NCI-H2227 (cell line): ENCODE measurements at regions not wholly inside any gene's neighbourhood (a gene's known extent, or its start where the extent isn't known, plus 50 kb on each side); places are given as distances from the start of the nearest gene placed in this dataset.

Experiments used
- DNase-seq: peaks from one replicate; lab custom pipeline; 2025; ENCODE audit not compliant: unreplicated experiment; lab: John Stamatoyannopoulos, UW

- peak; percentile 8 for DNase-seq
These were observed 254.5 kb downstream of the SLITRK6 start for GRCh38 chr13:85544756-85545155.

- DNase-seq = no peak
These were observed 256.1 kb downstream of the SLITRK6 start for GRCh38 chr13:85543144-85543543.

- no peak for DNase-seq
These were observed 257.7 kb downstream of the SLITRK6 start for GRCh38 chr13:85541476-85541875.

GRCh38 chr13:85538957-85539356, 260.3 kb downstream of the SLITRK6 start:
- DNase-seq = peak; percentile 51

GRCh38 chr13:85537601-85538000, 261.6 kb downstream of the SLITRK6 start:
- no peak for DNase-seq

- DNase-seq = peak; percentile 21
These were observed 262.5 kb downstream of the SLITRK6 start for GRCh38 chr13:85536706-85537105.

GRCh38 chr13:85535316-85536084, 263.7 kb downstream of the SLITRK6 start:
- peak; percentile 48 for DNase-seq

- no peak for DNase-seq
These were observed 265.3 kb downstream of the SLITRK6 start for GRCh38 chr13:85533911-85534310.

GRCh38 chr13:85529218-85529594, 270.0 kb downstream of the SLITRK6 start:
- DNase-seq = no peak

GRCh38 chr13:85528491-85529217, 270.6 kb downstream of the SLITRK6 start:
- DNase-seq = no peak

GRCh38 chr13:85527316-85527715, 271.9 kb downstream of the SLITRK6 start:
- DNase-seq = peak; percentile 28

GRCh38 chr13:85525411-85525810, 273.8 kb downstream of the SLITRK6 start:
- DNase-seq = peak; percentile 15

GRCh38 chr13:85521657-85522056, 277.6 kb downstream of the SLITRK6 start:
- peak; percentile 33 for DNase-seq

- DNase-seq = no peak
These were observed 278.8 kb downstream of the SLITRK6 start for GRCh38 chr13:85520445-85520844.

GRCh38 chr13:85519363-85519762, 279.9 kb downstream of the SLITRK6 start:
- DNase-seq = no peak

- DNase-seq = no peak
These were observed 286.8 kb downstream of the SLITRK6 start for GRCh38 chr13:85512421-85512820.

GRCh38 chr13:85509512-85509911, 289.7 kb downstream of the SLITRK6 start:
- no peak for DNase-seq

- no peak for DNase-seq
These were observed 290.4 kb downstream of the SLITRK6 start for GRCh38 chr13:85508683-85509329.

GRCh38 chr13:85503797-85504196, 295.4 kb downstream of the SLITRK6 start:
- no peak for DNase-seq

- no peak for DNase-seq
These were observed 297.6 kb downstream of the SLITRK6 start for GRCh38 chr13:85501616-85502015.

- DNase-seq = no peak
These were observed 298.4 kb downstream of the SLITRK6 start for GRCh38 chr13:85500696-85501256.

- no peak for DNase-seq
These were observed 300.4 kb downstream of the SLITRK6 start for GRCh38 chr13:85498774-85499173.
